ENCODE measurements at regions not wholly inside any gene's neighbourhood (a gene's known extent, or its start where the extent isn't known, plus 50 kb on each side); places are given as distances from the start of the nearest gene placed in this dataset.

DNA sequence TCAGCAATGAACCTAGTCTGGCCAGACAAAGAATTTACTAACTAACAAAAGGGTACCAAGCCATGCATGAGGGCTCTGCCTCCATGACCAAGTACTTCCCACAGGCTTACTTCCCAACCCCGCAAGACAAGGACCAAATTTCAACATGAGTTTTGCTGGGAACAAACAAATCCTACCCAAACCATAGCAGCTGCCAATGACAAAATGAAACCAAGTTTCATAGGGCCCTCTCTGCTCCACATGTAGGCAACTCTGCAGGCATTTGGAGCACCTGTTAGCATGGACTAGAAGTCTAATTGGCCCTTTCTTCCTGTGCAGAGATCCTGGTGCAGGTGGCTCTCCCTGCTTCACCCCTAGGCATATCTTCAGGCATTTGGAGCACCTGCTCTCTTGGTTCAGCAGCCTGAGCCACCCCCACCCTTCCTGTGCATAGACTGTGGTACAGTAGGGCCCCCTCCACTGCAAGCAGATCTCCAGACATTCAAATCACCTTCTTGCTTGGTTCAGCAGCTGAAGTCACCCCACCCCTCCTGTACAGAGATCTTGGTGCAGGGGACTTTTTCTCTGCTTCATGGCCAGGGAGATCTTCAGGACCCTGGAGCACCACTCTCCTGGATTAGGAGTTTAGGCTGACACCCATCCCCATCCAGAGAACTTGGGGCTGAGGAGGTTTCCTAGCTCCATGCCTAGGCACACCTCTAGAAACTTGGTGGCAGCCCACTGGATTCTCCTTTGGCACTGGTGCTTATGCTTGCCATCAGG, 308.7 kb downstream of the RPAP3 start:
- Histone ChIP-seq H3K4me1 (ENCODE audit: insufficient read depth, poor library complexity, severe bottlenecking) (peaks cover 18% of the 10 kb centered on the region), H3K4me3 (ENCODE audit: severe bottlenecking) (no peak overlapping the region), H3K36me3 (ENCODE audit: low read depth) (no peaks in the 10 kb centered on the region), H3K27ac (ENCODE audit: poor library complexity, severe bottlenecking) (no peak overlapping the region), H3K9me3 (ENCODE audit: severe bottlenecking) (peaks cover 5% of the 10 kb centered on the region), H3K27me3 (ENCODE audit: insufficient read depth, poor library complexity, severe bottlenecking) (no peaks in the 10 kb centered on the region)
- no peak for ATAC-seq (ENCODE audit: low read depth)
- no peak for DNase-seq (ENCODE audit: low spot score)
- TF ChIP-seq, protein P1, sequence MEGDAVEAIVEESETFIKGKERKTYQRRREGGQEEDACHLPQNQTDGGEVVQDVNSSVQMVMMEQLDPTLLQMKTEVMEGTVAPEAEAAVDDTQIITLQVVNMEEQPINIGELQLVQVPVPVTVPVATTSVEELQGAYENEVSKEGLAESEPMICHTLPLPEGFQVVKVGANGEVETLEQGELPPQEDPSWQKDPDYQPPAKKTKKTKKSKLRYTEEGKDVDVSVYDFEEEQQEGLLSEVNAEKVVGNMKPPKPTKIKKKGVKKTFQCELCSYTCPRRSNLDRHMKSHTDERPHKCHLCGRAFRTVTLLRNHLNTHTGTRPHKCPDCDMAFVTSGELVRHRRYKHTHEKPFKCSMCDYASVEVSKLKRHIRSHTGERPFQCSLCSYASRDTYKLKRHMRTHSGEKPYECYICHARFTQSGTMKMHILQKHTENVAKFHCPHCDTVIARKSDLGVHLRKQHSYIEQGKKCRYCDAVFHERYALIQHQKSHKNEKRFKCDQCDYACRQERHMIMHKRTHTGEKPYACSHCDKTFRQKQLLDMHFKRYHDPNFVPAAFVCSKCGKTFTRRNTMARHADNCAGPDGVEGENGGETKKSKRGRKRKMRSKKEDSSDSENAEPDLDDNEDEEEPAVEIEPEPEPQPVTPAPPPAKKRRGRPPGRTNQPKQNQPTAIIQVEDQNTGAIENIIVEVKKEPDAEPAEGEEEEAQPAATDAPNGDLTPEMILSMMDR (IDR thresholded peaks at IDR 0.05; ENCODE audit: poor library complexity, severe bottlenecking), result no peak

DNA sequence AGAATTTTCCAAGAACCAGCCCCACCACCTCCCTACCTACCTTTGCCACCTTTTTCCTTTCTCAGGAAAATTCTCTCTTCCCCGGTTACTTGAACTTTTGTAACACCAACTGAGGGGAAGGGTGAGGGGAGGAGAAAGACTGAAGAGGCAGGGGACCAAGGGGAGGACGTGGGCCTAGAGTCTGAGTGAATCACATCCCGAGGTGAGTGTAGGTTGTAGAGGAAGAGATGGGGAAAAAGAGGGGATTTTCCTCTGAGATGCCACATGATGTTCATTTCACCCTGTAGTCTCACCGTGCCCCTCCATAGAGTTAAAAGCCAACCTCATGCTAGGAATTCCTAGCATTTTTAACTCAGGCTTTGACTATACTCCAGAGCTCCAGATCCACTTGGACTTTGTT, 311.8 kb downstream of the RPAP3 start:
- peak overlapping the region; percentile 66 for H3K27ac ChIP-seq (ENCODE audit: poor library complexity, severe bottlenecking)
- DNase-seq (ENCODE audit: low spot score) (no peak), ATAC-seq (ENCODE audit: low read depth) (no peak)
- H3K36me3 ChIP-seq (ENCODE audit: low read depth), result no peaks in the 10 kb centered on the region
- TF ChIP-seq, protein P1 (IDR thresholded peaks at IDR 0.05; ENCODE audit: poor library complexity, severe bottlenecking), result no peak
- no peak overlapping the region for H3K4me3 ChIP-seq (ENCODE audit: severe bottlenecking)
- no peaks in the 10 kb centered on the region for H3K27me3 ChIP-seq (ENCODE audit: insufficient read depth, poor library complexity, severe bottlenecking)
- H3K9me3 ChIP-seq (ENCODE audit: severe bottlenecking), result peaks cover 5% of the 10 kb centered on the region
- H3K4me1 ChIP-seq (ENCODE audit: insufficient read depth, poor library complexity, severe bottlenecking), result peaks cover 11% of the 10 kb centered on the region

DNA sequence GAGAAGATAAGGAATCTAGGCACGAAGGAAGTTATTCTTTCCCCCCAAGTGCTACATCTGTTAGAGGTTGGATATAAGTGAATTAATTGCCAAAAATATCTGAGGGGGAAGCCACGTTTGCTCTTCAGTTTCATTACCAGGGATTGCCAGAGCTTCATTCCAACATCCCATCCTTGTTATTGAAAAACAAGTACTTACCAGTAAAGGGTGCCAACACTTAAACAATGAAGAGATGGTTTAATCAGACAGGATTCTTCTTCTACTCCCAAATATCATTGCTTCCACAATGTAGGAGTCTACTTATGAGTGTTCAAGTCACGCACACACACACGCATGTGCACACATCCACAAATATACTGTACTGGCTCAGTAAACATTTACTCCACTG, 312.4 kb downstream of the RPAP3 start:
- no peak for DNase-seq (ENCODE audit: low spot score)
- ATAC-seq (ENCODE audit: low read depth), result 0 out of 3 replicates have a peak, but pooled peaks have one; percentile 9
- no peaks in the 10 kb centered on the region for H3K9me3 ChIP-seq (ENCODE audit: severe bottlenecking)
- H3K36me3 ChIP-seq (ENCODE audit: low read depth), result no peaks in the 10 kb centered on the region
- no peaks in the 10 kb centered on the region for H3K27me3 ChIP-seq (ENCODE audit: insufficient read depth, poor library complexity, severe bottlenecking)
- TF ChIP-seq, protein P1 (IDR thresholded peaks at IDR 0.05; ENCODE audit: poor library complexity, severe bottlenecking), result no peak
- peak overlapping the region; percentile 66 for H3K27ac ChIP-seq (ENCODE audit: poor library complexity, severe bottlenecking)
- peaks cover 11% of the 10 kb centered on the region for H3K4me1 ChIP-seq (ENCODE audit: insufficient read depth, poor library complexity, severe bottlenecking)
- H3K4me3 ChIP-seq (ENCODE audit: severe bottlenecking), result no peak overlapping the region

DNA sequence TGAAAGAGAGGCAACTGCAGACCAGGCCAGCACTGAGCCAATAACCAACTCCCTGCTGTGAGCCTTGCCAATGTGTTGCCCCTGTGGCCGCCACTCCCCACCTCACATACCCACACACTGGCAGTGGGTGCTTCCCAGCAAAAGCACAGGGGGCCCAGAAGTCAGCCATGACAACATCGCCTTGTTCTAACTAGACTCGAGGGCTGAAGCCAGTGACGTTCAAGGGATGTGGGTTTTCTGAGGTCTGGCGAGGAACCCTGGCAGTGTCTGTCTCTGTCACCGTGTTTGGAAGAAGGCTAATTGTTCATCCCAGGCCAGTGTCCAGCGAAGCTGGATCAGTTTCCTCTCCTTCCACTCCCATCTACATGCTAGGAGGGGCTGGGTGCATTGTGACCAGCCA, 311.8 kb upstream of the AMIGO2 start:
- Histone ChIP-seq H3K4me1 (ENCODE audit: insufficient read depth, poor library complexity, severe bottlenecking) (peaks cover 11% of the 10 kb centered on the region), H3K36me3 (ENCODE audit: low read depth) (no peaks in the 10 kb centered on the region), H3K27ac (ENCODE audit: poor library complexity, severe bottlenecking) (no peak overlapping the region), H3K9me3 (ENCODE audit: severe bottlenecking) (no peaks in the 10 kb centered on the region), H3K4me3 (ENCODE audit: severe bottlenecking) (no peak overlapping the region), H3K27me3 (ENCODE audit: insufficient read depth, poor library complexity, severe bottlenecking) (no peaks in the 10 kb centered on the region)
- DNase-seq (ENCODE audit: low spot score) (no peak), ATAC-seq (ENCODE audit: low read depth) (no peak)
- TF ChIP-seq, protein P1 (IDR thresholded peaks at IDR 0.05; ENCODE audit: poor library complexity, severe bottlenecking), result no peak

DNA sequence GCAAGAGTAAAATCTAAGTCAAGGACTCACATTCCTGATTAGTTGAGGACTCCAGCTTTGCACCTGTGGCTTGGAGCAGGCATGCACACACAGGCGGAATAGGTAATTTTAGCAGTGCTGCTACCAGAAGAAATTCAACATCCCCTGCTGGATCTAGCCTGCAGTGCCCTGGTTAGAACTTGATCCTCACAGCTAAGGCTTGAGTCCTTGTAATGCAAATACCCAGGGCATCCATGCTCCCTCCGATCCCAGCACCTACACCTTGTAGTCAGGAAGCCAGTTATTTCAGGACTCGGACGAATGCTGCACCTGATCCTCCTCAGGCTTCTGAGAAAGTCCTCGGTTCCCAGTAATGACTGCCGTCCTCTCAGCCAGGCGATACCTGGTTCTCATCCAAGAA, 309.0 kb upstream of the AMIGO2 start:
- H3K4me3 ChIP-seq (ENCODE audit: severe bottlenecking), result no peak overlapping the region
- H3K4me1 ChIP-seq (ENCODE audit: insufficient read depth, poor library complexity, severe bottlenecking), result peaks cover 20% of the 10 kb centered on the region
- no peak for ATAC-seq (ENCODE audit: low read depth)
- H3K27ac ChIP-seq (ENCODE audit: poor library complexity, severe bottlenecking), result no peak overlapping the region
- no peak for DNase-seq (ENCODE audit: low spot score)
- TF ChIP-seq, protein P1 (IDR thresholded peaks at IDR 0.05; ENCODE audit: poor library complexity, severe bottlenecking), result no peak
- no peaks in the 10 kb centered on the region for H3K27me3 ChIP-seq (ENCODE audit: insufficient read depth, poor library complexity, severe bottlenecking)
- H3K36me3 ChIP-seq (ENCODE audit: low read depth), result no peaks in the 10 kb centered on the region
- H3K9me3 ChIP-seq (ENCODE audit: severe bottlenecking), result no peaks in the 10 kb centered on the region

All from RWPE2 (cell line).